OCI-LY3 (cell line): ENCODE measurements at regions not wholly inside any gene's neighbourhood (a gene's known extent, or its start where the extent isn't known, plus 50 kb on each side); places are given as distances from the start of the nearest gene placed in this dataset.

Experiments used
- CTCF ChIP-seq: fragments of 200-600, 300-600 bp; sonication (generic); IDR thresholded peaks from 2 replicates; pipeline ENCODE4 v1.5.1; 2014; ENCODE audit warnings: antibody characterized with exemption, low read length, low read depth
- EZH2phosphoT487 ChIP-seq: fragments of 200-600 bp; shearing (Covaris generic); IDR thresholded peaks from 2 replicates; pipeline ENCODE4 v1.6.1; 2018; ENCODE audit warnings: antibody characterized with exemption, mixed run types, low read depth

GRCh38 chr2:241994556-241995213 is 125.2 kb downstream of the RTP5 start:
- TF ChIP-seq CTCF (no peak), EZH2phosphoT487 (no peak)
